ENCODE measurements at regions not wholly inside any gene's neighbourhood (a gene's known extent, or its start where the extent isn't known, plus 50 kb on each side); places are given as distances from the start of the nearest gene placed in this dataset.

DNA sequence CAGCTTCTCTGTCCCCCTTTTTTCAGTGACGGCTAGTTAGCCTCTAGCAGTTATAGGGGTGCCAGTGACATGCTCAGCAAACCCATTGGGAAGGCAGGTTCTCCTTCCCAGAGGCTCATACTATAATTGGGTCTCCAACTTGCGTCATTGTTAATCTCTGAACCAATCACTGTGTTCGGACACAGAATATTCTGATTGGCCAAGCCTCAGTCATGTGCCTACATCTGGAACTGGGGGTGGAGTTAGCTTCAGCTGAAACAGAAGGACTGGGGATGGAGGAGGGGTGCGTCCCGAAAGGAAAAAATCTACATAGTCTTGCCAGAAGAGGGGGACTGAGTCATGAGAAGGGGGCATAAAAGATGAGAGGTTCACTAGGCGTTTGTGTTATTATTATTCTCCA lies 165.6 kb downstream of the SUDS3 start:
- TF ChIP-seq POLR2A (IDR thresholded peaks at IDR 0.05; ENCODE audit: low read depth, low read length) (no peak), TAF1 (IDR thresholded peaks at IDR 0.05; ENCODE audit: low read depth, low read length) (no peak), SPI1 (IDR thresholded peaks at IDR 0.05; ENCODE audit: low read depth, low read length) (no peak), POLR2AphosphoS5 (IDR thresholded peaks at IDR 0.05; ENCODE audit: low read depth, low read length) (no peak), PAX5 (IDR thresholded peaks at IDR 0.05; ENCODE audit: insufficient read depth, low read length, severe bottlenecking) (no peak), POU2F2 (IDR thresholded peaks at IDR 0.05; ENCODE audit: low read depth, low read length) (no peak)

All from GM12891 (cell line).